ENCODE measurements at regions not wholly inside any gene's neighbourhood (a gene's known extent, or its start where the extent isn't known, plus 50 kb on each side); places are given as distances from the start of the nearest gene placed in this dataset.

DNA sequence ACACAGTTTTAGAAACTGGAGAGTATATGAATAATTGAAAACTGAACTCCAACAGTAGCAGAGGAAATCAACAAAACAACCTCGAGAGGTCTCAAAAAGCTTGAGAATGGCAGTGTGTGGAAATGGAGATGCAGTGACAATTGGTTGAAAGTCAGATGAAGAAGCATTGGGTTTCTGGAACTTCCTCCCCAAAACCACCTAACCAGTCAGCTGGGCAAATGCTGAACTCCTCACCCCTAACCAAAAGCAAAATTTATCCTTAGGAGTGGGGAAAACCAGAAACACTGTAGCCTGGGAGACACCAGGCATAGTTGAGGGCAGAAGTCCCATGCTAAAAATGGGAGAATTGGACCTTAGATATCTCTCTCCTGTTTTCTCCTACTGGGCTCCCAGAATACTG is 109.9 kb downstream of the TANC2 start:
- Mint-ChIP-seq H3K4me1 (ENCODE audit: low read depth, unreplicated experiment) (no peaks in the 10 kb centered on the region), H3K27ac (ENCODE audit: unreplicated experiment) (no peak overlapping the region), H3K36me3 (ENCODE audit: insufficient read depth, unreplicated experiment) (no peaks in the 10 kb centered on the region), H3K27me3 (ENCODE audit: unreplicated experiment) (no peaks in the 10 kb centered on the region), H3K4me3 (ENCODE audit: low read depth, unreplicated experiment) (no peak overlapping the region), H3K9me3 (ENCODE audit: low read depth, unreplicated experiment) (no peaks in the 10 kb centered on the region)
- CTCF ChIA-PET = no interaction called here
- intact Hi-C loops (cut with micrococcal nuclease; ENCODE audit: unreplicated experiment) = no loop called here
- TF ChIP-seq, protein P1, sequence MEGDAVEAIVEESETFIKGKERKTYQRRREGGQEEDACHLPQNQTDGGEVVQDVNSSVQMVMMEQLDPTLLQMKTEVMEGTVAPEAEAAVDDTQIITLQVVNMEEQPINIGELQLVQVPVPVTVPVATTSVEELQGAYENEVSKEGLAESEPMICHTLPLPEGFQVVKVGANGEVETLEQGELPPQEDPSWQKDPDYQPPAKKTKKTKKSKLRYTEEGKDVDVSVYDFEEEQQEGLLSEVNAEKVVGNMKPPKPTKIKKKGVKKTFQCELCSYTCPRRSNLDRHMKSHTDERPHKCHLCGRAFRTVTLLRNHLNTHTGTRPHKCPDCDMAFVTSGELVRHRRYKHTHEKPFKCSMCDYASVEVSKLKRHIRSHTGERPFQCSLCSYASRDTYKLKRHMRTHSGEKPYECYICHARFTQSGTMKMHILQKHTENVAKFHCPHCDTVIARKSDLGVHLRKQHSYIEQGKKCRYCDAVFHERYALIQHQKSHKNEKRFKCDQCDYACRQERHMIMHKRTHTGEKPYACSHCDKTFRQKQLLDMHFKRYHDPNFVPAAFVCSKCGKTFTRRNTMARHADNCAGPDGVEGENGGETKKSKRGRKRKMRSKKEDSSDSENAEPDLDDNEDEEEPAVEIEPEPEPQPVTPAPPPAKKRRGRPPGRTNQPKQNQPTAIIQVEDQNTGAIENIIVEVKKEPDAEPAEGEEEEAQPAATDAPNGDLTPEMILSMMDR (IDR thresholded peaks at IDR 0.05; ENCODE audit: unreplicated experiment) = no peak
- no peak for DNase-seq
- no TSS peak for BruUV-seq (replicated peaks)

DNA sequence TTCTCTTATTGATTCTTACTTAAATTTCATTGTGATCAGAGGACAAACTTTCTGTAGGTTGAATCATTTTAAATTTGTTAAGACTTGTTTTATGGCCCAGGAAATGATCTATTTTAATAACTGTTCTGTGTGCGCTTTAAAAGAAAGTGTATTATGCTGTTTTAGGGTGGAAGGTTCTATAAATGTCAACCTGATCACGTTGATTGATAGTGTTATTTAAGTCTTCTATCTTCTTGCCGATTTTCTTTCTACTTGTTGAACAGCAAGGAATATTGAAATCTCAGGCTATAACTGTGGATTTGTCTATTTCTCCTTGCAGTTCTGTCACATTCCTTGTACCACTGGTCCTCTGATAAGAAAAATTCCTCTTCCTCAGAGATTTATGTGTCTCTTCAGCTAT is 112.7 kb downstream of the TANC2 start:
- Mint-ChIP-seq H3K4me3 (ENCODE audit: low read depth, unreplicated experiment) (no peak overlapping the region), H3K9me3 (ENCODE audit: low read depth, unreplicated experiment) (no peaks in the 10 kb centered on the region), H3K27ac (ENCODE audit: unreplicated experiment) (no peak overlapping the region), H3K4me1 (ENCODE audit: low read depth, unreplicated experiment) (peaks cover 9% of the 10 kb centered on the region), H3K27me3 (ENCODE audit: unreplicated experiment) (no peaks in the 10 kb centered on the region), H3K36me3 (ENCODE audit: insufficient read depth, unreplicated experiment) (no peaks in the 10 kb centered on the region)
- TF ChIP-seq, protein P1 (IDR thresholded peaks at IDR 0.05; ENCODE audit: unreplicated experiment) = no peak
- CTCF ChIA-PET = no interaction called here
- no peak for DNase-seq
- no TSS peak for BruUV-seq (replicated peaks)
- intact Hi-C loops (cut with micrococcal nuclease; ENCODE audit: unreplicated experiment) = no loop called here

DNA sequence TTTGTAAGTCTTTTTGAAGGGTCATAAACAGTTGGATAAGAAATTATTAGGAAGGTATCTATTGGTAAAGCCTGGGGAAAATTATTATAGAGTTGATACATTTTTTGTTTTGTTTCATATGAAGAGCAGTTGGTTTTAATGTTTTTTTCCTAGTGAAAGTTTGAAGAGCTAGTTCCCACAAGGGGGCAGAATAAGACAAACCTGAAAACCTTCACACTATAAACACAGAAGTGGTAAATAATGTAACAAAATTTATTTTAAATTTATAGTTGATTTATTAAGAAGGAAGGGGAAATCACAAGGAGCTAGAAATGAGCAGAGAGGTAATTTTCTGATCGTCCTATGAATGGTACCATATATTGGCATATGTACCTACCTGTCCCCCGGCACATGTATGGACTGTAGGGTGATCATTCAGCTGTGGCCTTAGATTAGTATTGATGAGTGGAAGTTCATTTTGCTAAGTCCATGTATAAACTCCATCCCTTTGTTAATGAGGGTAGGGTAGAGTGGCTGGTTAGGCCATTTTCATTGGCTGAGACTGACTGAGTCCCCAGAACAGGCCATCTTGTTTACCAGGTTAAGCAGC is 116.3 kb downstream of the TANC2 start:
- Mint-ChIP-seq H3K4me1 (ENCODE audit: low read depth, unreplicated experiment) (peaks cover 9% of the 10 kb centered on the region), H3K36me3 (ENCODE audit: insufficient read depth, unreplicated experiment) (no peaks in the 10 kb centered on the region), H3K27me3 (ENCODE audit: unreplicated experiment) (no peaks in the 10 kb centered on the region), H3K9me3 (ENCODE audit: low read depth, unreplicated experiment) (no peaks in the 10 kb centered on the region), H3K27ac (ENCODE audit: unreplicated experiment) (no peak overlapping the region), H3K4me3 (ENCODE audit: low read depth, unreplicated experiment) (no peak overlapping the region)
- no TSS peak for BruUV-seq (replicated peaks)
- CTCF ChIA-PET = interaction anchor here (0.8 to 2.4 kb wide), 4 partner anchors 87 to 344 kb away, joined by 3 to 30 read pairs (median 7); no protein-coding TSS in a partner anchor
- TF ChIP-seq, protein P1 (IDR thresholded peaks at IDR 0.05; ENCODE audit: unreplicated experiment) = peak; percentile 14
- intact Hi-C loops (cut with micrococcal nuclease; ENCODE audit: unreplicated experiment) = loop anchor here (1.0 kb wide), 1 partner anchor 324 kb away; no protein-coding TSS in a partner anchor
- no peak for DNase-seq

DNA sequence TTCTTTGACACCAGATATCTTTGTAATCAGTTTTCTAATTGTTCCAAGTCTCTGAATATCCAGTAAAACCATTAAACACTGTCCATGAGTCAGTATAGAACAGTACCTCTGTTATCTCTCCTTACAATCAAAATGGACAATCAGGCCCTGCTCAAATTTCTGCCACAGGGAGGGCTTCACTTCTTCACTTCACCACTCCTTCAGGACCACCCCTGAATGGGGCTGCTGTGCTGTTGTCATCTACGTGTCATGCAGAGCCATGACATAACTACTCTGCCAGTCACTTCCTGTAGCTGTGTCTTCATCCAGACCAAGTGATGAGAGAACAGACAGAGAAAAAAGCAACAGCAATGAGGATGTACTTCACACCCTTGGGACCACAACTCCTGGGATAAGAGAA is 116.9 kb downstream of the TANC2 start:
- Mint-ChIP-seq H3K27ac (ENCODE audit: unreplicated experiment) (no peak overlapping the region), H3K4me3 (ENCODE audit: low read depth, unreplicated experiment) (no peak overlapping the region), H3K36me3 (ENCODE audit: insufficient read depth, unreplicated experiment) (no peaks in the 10 kb centered on the region), H3K4me1 (ENCODE audit: low read depth, unreplicated experiment) (peaks cover 9% of the 10 kb centered on the region), H3K9me3 (ENCODE audit: low read depth, unreplicated experiment) (no peaks in the 10 kb centered on the region), H3K27me3 (ENCODE audit: unreplicated experiment) (no peaks in the 10 kb centered on the region)
- BruUV-seq (replicated peaks) = no TSS peak
- DNase-seq = no peak
- TF ChIP-seq, protein P1 (IDR thresholded peaks at IDR 0.05; ENCODE audit: unreplicated experiment) = no peak
- CTCF ChIA-PET = interaction anchor here (0.8 to 2.4 kb wide), 4 partner anchors 87 to 344 kb away, joined by 3 to 30 read pairs (median 7); no protein-coding TSS in a partner anchor
- intact Hi-C loops (cut with micrococcal nuclease; ENCODE audit: unreplicated experiment) = loop anchor here (1.0 kb wide), 1 partner anchor 323 kb away; no protein-coding TSS in a partner anchor
